WTC11 (cell line): ENCODE measurements at regions not wholly inside any gene's neighbourhood (a gene's known extent, or its start where the extent isn't known, plus 50 kb on each side); places are given as distances from the start of the nearest gene placed in this dataset.

Experiments
- CTCF ChIP-seq: fragments of 200-600 bp; IDR thresholded peaks from 2 replicates; pipeline ENCODE4 v1.8.0; 2022; ENCODE audit warnings: antibody characterized with exemption
- ELF4 ChIP-seq: sonication (generic); formaldehyde crosslinking; IDR thresholded peaks from 2 replicates; pipeline ENCODE4 v1.8.1; 2022; ENCODE audit warnings: low read depth, mild to moderate bottlenecking, moderate library complexity, missing genetic modification reagents
- FOXJ3 ChIP-seq: sonication (generic); formaldehyde crosslinking; IDR thresholded peaks from 2 replicates; pipeline ENCODE4 v1.9.0; 2021; ENCODE audit warnings: missing genetic modification reagents, mild to moderate bottlenecking, borderline replicate concordance
- FOXP1 ChIP-seq: sonication (generic); formaldehyde crosslinking; IDR thresholded peaks from 2 replicates; pipeline ENCODE4 v1.8.0; 2022; ENCODE audit warnings: missing genetic modification reagents, mild to moderate bottlenecking, moderate library complexity, borderline replicate concordance
- GABPB1 ChIP-seq: sonication (generic); formaldehyde crosslinking; IDR thresholded peaks from 2 replicates; pipeline ENCODE4 v1.8.1; 2023; ENCODE audit warnings: mild to moderate bottlenecking, missing genetic modification reagents
- IRF1 ChIP-seq: sonication (generic); formaldehyde crosslinking; IDR thresholded peaks from 2 replicates; pipeline ENCODE4 v1.8.0; 2023; ENCODE audit warnings: missing genetic modification reagents
- MYBL2 ChIP-seq: sonication (generic); formaldehyde crosslinking; IDR thresholded peaks from 2 replicates; pipeline ENCODE4 v1.8.1; 2023; ENCODE audit warnings: mild to moderate bottlenecking, moderate library complexity, missing genetic modification reagents
- ZSCAN18 ChIP-seq: fragments of 250-450 bp; sonication (Bioruptor Pico); IDR thresholded peaks from 2 replicates; pipeline ENCODE4 v2.1.2; 2022; ENCODE audit warnings: mild to moderate bottlenecking, moderate library complexity

GRCh38 chr14:39998854-39999253, 566.6 kb upstream of the FBXO33 start:
- TF ChIP-seq ZSCAN18 (CRISPR knock-in tag), result no peak
- no peak for TF ChIP-seq FOXP1 (CRISPR knock-in tag)
- TF ChIP-seq MYBL2 (CRISPR knock-in tag), result no peak
- no peak for TF ChIP-seq FOXJ3 (CRISPR knock-in tag)
- no peak for TF ChIP-seq CTCF
- no peak for TF ChIP-seq IRF1 (CRISPR knock-in tag)
- TF ChIP-seq ELF4 (CRISPR knock-in tag), result no peak
- TF ChIP-seq GABPB1 (CRISPR knock-in tag), result no peak
